ENCODE measurements at regions not wholly inside any gene's neighbourhood (a gene's known extent, or its start where the extent isn't known, plus 50 kb on each side); places are given as distances from the start of the nearest gene placed in this dataset.

DNA sequence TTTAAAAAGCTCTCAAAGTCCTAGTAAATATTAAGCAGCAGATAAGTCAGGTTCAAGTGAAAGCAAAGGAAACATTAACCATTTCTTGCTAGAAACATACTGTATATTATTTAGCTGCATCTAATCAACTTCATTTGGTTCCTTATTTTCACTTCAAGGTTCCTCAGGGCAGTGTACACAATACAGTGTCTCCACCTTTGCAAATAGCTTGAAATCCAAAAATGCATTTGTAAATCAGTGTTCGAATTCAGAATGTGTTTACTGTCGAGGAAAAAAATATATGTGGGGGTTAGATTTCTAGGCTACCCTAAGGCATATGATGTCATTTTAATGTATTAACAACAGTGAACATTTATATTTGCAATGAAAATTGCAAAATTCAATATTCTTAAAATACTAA, 436.0 kb downstream of the CETN3 start:
- Histone ChIP-seq H4K8ac (ENCODE audit: extremely low read depth, insufficient read depth, low read length) (no peak overlapping the region), H2AFZ (ENCODE audit: low read length) (no peak overlapping the region), H2BK5ac (ENCODE audit: low read depth, low read length) (no peak overlapping the region), H3K27me3 (replicated peaks in 1 of 4; ENCODE audit: control insufficient read depth in 3 of 4, extremely low read depth in 1 of 4, insufficient read depth in 3 of 4, low read length in 3 of 4) (no peaks in the 10 kb centered on the region), H3K56ac (replicated peaks; ENCODE audit: insufficient read length, low read depth, low read length) (no peak overlapping the region), H3K23ac (ENCODE audit: insufficient read length) (no peak overlapping the region), H4K5ac (ENCODE audit: insufficient read length, low read depth, low read length) (no peak overlapping the region), H2AK5ac (ENCODE audit: low read depth, low read length) (no peak overlapping the region), H3K79me1 (ENCODE audit: low read depth, low read length) (no peaks in the 10 kb centered on the region), H3K14ac (ENCODE audit: insufficient read length) (no peak overlapping the region), H2BK12ac (ENCODE audit: low read depth, low read length) (no peak overlapping the region), H3K79me2 (ENCODE audit: control insufficient read depth in 1 of 2, insufficient read depth in 2 of 2, low read length in 2 of 2) (no peaks in the 10 kb centered on the region), H3K9ac (replicated peaks in 1 of 4; ENCODE audit: extremely low read depth in 1 of 4, low read depth in 3 of 4, low read length in 3 of 4) (no peak overlapping the region), H3K4me3 (ENCODE audit: extremely low read depth in 1 of 4, insufficient read depth in 2 of 4, low read depth in 3 of 4, low read length in 4 of 4) (no peak overlapping the region), H3K18ac (ENCODE audit: extremely low read depth, low read length) (no peak overlapping the region), H4K91ac (replicated peaks; ENCODE audit: insufficient read length, low read length) (no peak overlapping the region), H3K9me3 (ENCODE audit: insufficient read depth in 2 of 2, low read depth in 1 of 2, low read length in 1 of 2) (no peaks in the 10 kb centered on the region), H2BK120ac (replicated peaks; ENCODE audit: low read depth, low read length) (no peak overlapping the region), H2BK15ac (ENCODE audit: low read length) (no peak overlapping the region), H4K20me1 (replicated peaks in 1 of 2; ENCODE audit: control insufficient read depth in 1 of 2, insufficient read depth in 2 of 2, low read length in 2 of 2) (no peaks in the 10 kb centered on the region), H3K23me2 (ENCODE audit: low read depth, low read length) (no peaks in the 10 kb centered on the region), H3K4me2 (ENCODE audit: insufficient read depth in 1 of 2, low read depth in 2 of 2, low read length in 2 of 2) (no peak overlapping the region), H3K4ac (replicated peaks; ENCODE audit: insufficient read length, low read depth, low read length) (no peak overlapping the region), H3K36me3 (ENCODE audit: control insufficient read depth in 2 of 4, insufficient read depth in 4 of 4, low read length in 3 of 4) (no peaks in the 10 kb centered on the region), H3K27ac (ENCODE audit: low read depth, low read length) (no peak overlapping the region), H2BK20ac (ENCODE audit: low read length) (no peak overlapping the region), H3K4me1 (replicated peaks in 1 of 4; ENCODE audit: control insufficient read depth in 3 of 4, insufficient read depth in 4 of 4, low read length in 3 of 4) (no peaks in the 10 kb centered on the region)
- CTCF ChIA-PET (ENCODE audit: partially characterized antibody) = interaction anchor here (0.7 to 0.8 kb wide), 2 partner anchors 9 to 978 kb away, joined by 3 read pairs; no protein-coding TSS in a partner anchor
- DNase-seq (ENCODE audit: low read depth in 1 of 2, low spot score in 2 of 2) (no peak), FAIRE-seq (no peak)
- POLR2A ChIA-PET (ENCODE audit: partially characterized antibody) = interaction anchor here (0.6 kb wide), 1 partner anchor 18 kb away, joined by 3 read pairs; no protein-coding TSS in a partner anchor
- 81% methylated on average over 2 of the region's 2 CpGs; no CpG with 5 or more reads in 1 of the 2 experiments for WGBS, 2 experiments (ENCODE audit: extremely low coverage in 1 of 2, insufficient coverage in 1 of 2, insufficient read length in 1 of 2, insufficient replicate concordance in 2 of 2, low coverage in 1 of 2, low lambda C conversion rate in 2 of 2, missing lambda C conversion rate in 1 of 2)
- TF ChIP-seq CTBP2 (IDR thresholded peaks at IDR 0.05; ENCODE audit: borderline replicate concordance, insufficient read depth, insufficient read length, low read length) (no peak), TEAD4 (IDR thresholded peaks at IDR 0.05; ENCODE audit: low read depth, low read length) (no peak), GABPA (IDR thresholded peaks at IDR 0.05; ENCODE audit: borderline replicate concordance, insufficient read depth, low read length) (no peak), RBBP5 (IDR thresholded peaks at IDR 0.05; ENCODE audit: borderline replicate concordance, low read depth, low read length) (no peak), PHF8 (conservative IDR thresholded peaks at IDR 0.05; ENCODE audit: low read depth, low read length) (no peak), KDM4A (IDR thresholded peaks at IDR 0.05; ENCODE audit: low read depth, low read length, severe bottlenecking) (no peak), CBX8 (IDR thresholded peaks at IDR 0.05; ENCODE audit: borderline replicate concordance, low read depth, low read length) (no peak), RFX5 (IDR thresholded peaks at IDR 0.05; ENCODE audit: borderline replicate concordance, low read depth, low read length) (no peak), HDAC2 (IDR thresholded peaks at IDR 0.05; ENCODE audit: borderline replicate concordance in 1 of 2, low read depth in 2 of 2, low read length in 2 of 2) (no peak)
